GM12864 (cell line): ENCODE measurements at regions not wholly inside any gene's neighbourhood (a gene's known extent, or its start where the extent isn't known, plus 50 kb on each side); places are given as distances from the start of the nearest gene placed in this dataset.
A peak's percentile ranks its signal among the peaks of the same experiment; 100 is the strongest.

Experiments
- DNase-seq: peaks from one replicate; pipeline ENCODE4 v3.0.0-alpha.2; 2011; ENCODE audit warnings: low read depth
- H3K4me3 ChIP-seq: 2 replicates; pipeline ENCODE4 v1.5.1; 2011; ENCODE audit warnings: mild to moderate bottlenecking, low read depth, low read length, control low read depth
- TF ChIP-seq, protein P1 (sequence below): IDR thresholded peaks from 2 replicates; pipeline ENCODE4 v1.5.1; 2011; ENCODE audit warnings: low read depth, mild to moderate bottlenecking, moderate library complexity, low read length, control low read depth, inconsistent platforms; ENCODE audit errors: missing control alignments

DNA sequence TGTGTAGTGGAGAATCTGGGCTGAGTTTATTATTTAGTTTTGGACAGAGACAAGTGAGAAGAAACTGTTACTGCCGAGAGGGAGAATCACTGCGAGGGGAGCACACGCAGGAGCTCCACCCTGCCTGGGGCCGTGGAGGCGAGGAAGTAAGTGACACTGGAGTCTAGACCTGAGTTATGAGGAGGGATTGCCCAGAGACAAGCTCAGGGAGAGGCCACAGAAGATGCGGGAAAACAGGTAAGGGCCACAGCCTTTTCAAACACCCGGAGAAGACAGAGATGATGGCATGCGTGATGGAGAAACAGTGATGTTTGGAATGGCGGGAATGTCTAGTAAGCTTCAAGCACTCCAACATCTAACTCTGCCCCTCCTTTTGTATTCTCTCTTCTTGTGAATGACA is 84.1 kb downstream of the TNFSF11 start:
- no peak for DNase-seq

GRCh38 chr13:42660333-42660965 is 86.5 kb downstream of the TNFSF11 start:
- H3K4me3 ChIP-seq: no peak overlapping the region
- DNase-seq: no peak
- TF ChIP-seq, protein P1, sequence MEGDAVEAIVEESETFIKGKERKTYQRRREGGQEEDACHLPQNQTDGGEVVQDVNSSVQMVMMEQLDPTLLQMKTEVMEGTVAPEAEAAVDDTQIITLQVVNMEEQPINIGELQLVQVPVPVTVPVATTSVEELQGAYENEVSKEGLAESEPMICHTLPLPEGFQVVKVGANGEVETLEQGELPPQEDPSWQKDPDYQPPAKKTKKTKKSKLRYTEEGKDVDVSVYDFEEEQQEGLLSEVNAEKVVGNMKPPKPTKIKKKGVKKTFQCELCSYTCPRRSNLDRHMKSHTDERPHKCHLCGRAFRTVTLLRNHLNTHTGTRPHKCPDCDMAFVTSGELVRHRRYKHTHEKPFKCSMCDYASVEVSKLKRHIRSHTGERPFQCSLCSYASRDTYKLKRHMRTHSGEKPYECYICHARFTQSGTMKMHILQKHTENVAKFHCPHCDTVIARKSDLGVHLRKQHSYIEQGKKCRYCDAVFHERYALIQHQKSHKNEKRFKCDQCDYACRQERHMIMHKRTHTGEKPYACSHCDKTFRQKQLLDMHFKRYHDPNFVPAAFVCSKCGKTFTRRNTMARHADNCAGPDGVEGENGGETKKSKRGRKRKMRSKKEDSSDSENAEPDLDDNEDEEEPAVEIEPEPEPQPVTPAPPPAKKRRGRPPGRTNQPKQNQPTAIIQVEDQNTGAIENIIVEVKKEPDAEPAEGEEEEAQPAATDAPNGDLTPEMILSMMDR: peak; percentile 1

More for the DNA sequence above, 84.1 kb downstream of the TNFSF11 start:
- no peak overlapping the region for H3K4me3 ChIP-seq
- TF ChIP-seq, protein P1: no peak

- TF ChIP-seq, protein P1: no peak
- H3K4me3 ChIP-seq: no peak overlapping the region
- no peak for DNase-seq
Observed at GRCh38 chr13:42667638-42668037, 93.7 kb downstream of the TNFSF11 start.

DNA sequence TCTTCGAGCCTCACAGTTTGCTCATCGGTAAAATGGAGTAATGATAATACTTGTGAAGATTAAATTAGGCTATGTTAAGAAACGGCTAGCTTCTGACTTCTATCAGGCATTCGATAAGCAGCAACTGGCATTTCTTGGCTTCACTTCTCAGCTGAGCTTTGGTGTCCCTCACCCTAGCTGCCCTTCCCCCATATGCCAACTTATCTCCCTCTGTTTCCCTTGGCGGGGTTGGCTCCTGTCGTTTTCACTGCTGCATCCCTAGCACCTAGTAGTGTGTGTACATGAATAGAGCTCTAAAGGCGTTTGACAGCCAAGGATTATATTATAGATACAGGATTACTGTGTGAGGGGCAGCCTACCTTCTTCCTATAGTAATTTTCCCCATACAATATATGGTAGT is 97.5 kb downstream of the TNFSF11 start:
- H3K4me3 ChIP-seq: no peak overlapping the region
- no peak for DNase-seq
- TF ChIP-seq, protein P1: no peak

DNA sequence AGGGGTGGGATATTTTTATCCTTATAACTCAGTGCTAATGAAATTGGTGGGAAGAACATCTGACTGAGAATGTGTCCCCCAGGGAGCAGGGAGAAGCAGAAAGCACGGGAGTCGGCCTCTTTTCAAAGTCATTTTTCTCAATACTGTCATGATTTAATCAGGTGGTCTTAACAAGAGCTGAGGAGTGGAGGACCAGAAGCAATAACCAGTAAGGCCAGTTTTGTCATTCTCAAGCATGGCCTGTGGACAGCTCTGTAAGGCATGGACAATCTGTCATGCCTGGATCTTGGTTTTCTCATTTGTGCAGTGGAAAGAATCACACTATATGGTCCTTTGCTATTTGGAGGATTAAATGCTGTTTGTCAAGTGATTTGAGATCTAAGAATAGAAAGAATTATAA is 99.7 kb downstream of the TNFSF11 start:
- TF ChIP-seq, protein P1: no peak
- no peak for DNase-seq
- no peak overlapping the region for H3K4me3 ChIP-seq

- DNase-seq: no peak
- no peak overlapping the region for H3K4me3 ChIP-seq
- TF ChIP-seq, protein P1: no peak
Observed at GRCh38 chr13:42680748-42681147, 100.6 kb upstream of the FAM216B start.
